ENCODE measurements at regions not wholly inside any gene's neighbourhood (a gene's known extent, or its start where the extent isn't known, plus 50 kb on each side); places are given as distances from the start of the nearest gene placed in this dataset.

- TF ChIP-seq CTCF (IDR thresholded peaks at IDR 0.05; ENCODE audit: low read depth, low read length, poor library complexity, severe bottlenecking) (no peak), EZH2phosphoT487 (IDR thresholded peaks at IDR 0.05; ENCODE audit: borderline replicate concordance, low read length) (no peak)
These were observed 327.3 kb downstream of the FRK start for GRCh38 chr6:115733426-115733825.
